Astrocyte (in vitro differentiated cells and primary cell): ENCODE measurements at regions not wholly inside any gene's neighbourhood (a gene's known extent, or its start where the extent isn't known, plus 50 kb on each side); places are given as distances from the start of the nearest gene placed in this dataset.

Source experiments
- EZH2 ChIP-seq: IDR thresholded peaks from 2 replicates; pipeline ENCODE4 v1.6.1; 2012; ENCODE audit warnings: mild to moderate bottlenecking, low read length, inconsistent platforms; ENCODE audit not compliant: insufficient read depth
- TF ChIP-seq, protein P1 (sequence below): IDR thresholded peaks from 2 replicates; pipeline ENCODE4 v1.5.1; 2011; ENCODE audit warnings: low read depth, mild to moderate bottlenecking, inconsistent platforms, low read length, moderate library complexity; ENCODE audit not compliant: insufficient read depth

DNA sequence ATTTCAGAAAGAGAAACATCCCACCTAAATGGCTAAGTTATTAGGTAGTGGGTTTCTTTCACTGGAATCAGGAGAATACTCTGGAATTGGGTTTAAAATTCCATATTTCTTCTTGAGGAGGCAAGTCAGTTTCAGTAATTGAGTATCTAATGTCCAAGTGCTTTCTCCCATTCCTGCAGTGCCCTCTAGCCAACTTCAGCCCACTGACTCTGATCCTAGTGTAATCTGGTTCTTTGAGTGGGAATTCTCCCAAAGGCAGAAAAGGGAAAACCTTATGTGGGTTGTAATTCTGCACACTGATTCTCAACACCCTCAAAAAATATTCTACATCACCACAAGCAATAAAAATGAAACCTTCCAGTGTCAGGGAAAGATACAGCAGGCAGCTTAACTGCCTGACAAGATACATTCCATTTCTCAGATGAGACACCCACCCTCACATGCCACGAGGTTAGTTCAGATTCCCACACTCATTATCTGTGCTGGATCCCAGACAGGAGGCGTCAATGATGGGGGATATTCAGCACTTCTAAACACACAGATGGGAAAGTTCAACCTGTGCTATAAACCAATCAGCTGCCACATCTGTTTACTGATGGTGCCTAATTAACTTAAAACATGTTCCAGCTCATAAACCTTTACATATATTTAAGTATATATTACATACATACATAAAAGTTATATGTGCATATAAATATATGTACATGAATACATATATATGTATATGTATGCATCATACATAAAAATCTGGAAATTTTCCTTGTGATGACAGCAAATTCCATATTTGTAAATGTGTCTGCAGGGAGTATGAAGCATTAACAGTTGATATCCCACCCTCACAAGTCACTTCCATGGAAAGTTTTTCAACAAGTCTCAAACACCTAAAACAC is 833.4 kb upstream of the AMELY start:
- TF ChIP-seq, protein P1, sequence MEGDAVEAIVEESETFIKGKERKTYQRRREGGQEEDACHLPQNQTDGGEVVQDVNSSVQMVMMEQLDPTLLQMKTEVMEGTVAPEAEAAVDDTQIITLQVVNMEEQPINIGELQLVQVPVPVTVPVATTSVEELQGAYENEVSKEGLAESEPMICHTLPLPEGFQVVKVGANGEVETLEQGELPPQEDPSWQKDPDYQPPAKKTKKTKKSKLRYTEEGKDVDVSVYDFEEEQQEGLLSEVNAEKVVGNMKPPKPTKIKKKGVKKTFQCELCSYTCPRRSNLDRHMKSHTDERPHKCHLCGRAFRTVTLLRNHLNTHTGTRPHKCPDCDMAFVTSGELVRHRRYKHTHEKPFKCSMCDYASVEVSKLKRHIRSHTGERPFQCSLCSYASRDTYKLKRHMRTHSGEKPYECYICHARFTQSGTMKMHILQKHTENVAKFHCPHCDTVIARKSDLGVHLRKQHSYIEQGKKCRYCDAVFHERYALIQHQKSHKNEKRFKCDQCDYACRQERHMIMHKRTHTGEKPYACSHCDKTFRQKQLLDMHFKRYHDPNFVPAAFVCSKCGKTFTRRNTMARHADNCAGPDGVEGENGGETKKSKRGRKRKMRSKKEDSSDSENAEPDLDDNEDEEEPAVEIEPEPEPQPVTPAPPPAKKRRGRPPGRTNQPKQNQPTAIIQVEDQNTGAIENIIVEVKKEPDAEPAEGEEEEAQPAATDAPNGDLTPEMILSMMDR = no peak
- TF ChIP-seq EZH2 = no peak
